Fibroblast of skin of left quadriceps (primary cell): ENCODE measurements at regions not wholly inside any gene's neighbourhood (a gene's known extent, or its start where the extent isn't known, plus 50 kb on each side); places are given as distances from the start of the nearest gene placed in this dataset.

Experiments used
- DNase-seq, 2 experiments: peaks; one replicate each; pipeline ENCODE4 v3.0.0-alpha.2; 2013; ENCODE audit warnings: low read depth in 2 of 2

- DNase-seq, result peak in 1 of 2 experiments; percentile 15
Observed at GRCh38 chr17:56737421-56738161, 96.1 kb downstream of the C17orf67 start.

DNA sequence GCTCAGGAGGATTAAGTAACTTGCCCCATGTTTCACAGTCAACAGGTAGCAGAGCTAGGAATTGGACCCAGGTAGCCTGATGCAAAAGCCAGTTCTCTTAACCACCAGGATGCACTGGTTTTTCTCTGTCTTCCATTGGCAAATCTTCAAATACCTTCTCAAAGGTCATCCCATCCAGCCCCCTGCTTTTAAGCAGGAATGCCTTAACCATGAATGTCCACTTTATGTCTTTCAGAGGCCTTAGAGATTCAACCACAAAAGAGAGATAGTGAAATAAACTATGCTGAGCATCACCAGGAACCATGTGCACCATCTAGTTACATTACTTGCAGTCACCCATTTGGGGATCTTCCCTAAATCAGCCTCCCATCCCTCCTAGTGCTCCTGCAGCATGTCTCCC is 94.3 kb downstream of the C17orf67 start:
- DNase-seq, result peak in 1 of 2 experiments; percentile 11

GRCh38 chr17:56739776-56740175 is 93.9 kb downstream of the C17orf67 start:
- DNase-seq, result no peak

GRCh38 chr17:56740481-56740880 is 93.2 kb downstream of the C17orf67 start:
- peak in 1 of 2 experiments; percentile 15 for DNase-seq
